ENCODE measurements at regions not wholly inside any gene's neighbourhood (a gene's known extent, or its start where the extent isn't known, plus 50 kb on each side); places are given as distances from the start of the nearest gene placed in this dataset.

GRCh38 chr9:13688223-13688989 is 408.9 kb upstream of the MPDZ start:
- Histone ChIP-seq H3K56ac (ENCODE audit: insufficient read length, low read depth, low read length) (no peak overlapping the region), H3K4ac (ENCODE audit: low read depth, low read length) (no peak overlapping the region), H2AFZ (ENCODE audit: low read length) (no peak overlapping the region), H4K20me1 (ENCODE audit: control insufficient read depth, insufficient read depth, insufficient read length) (no peaks in the 10 kb centered on the region), H2BK12ac (ENCODE audit: insufficient read length, low read depth, low read length) (no peak overlapping the region), H3K79me1 (ENCODE audit: insufficient read depth, low read depth, low read length, poor library complexity, severe bottlenecking) (no peaks in the 10 kb centered on the region), H2AK5ac (ENCODE audit: insufficient read length, low read length) (no peak overlapping the region), H3K27me3 (ENCODE audit: insufficient read depth, low read length) (no peaks in the 10 kb centered on the region), H3T11ph (ENCODE audit: low read length) (no peak overlapping the region), H3K23me2 (ENCODE audit: insufficient read length, low read depth, low read length, poor library complexity, severe bottlenecking) (no peaks in the 10 kb centered on the region), H3K9me3 (ENCODE audit: control insufficient read depth, low read depth, low read length) (no peaks in the 10 kb centered on the region), H4K5ac (ENCODE audit: insufficient read length, low read depth, low read length) (no peak overlapping the region), H2BK20ac (ENCODE audit: low read depth, low read length, poor library complexity, severe bottlenecking) (no peak overlapping the region), H2BK120ac (ENCODE audit: low read depth, low read length, poor library complexity, severe bottlenecking) (no peak overlapping the region), H3K9ac (ENCODE audit: extremely low read depth, insufficient read length, low read length) (no peak overlapping the region), H2BK15ac (ENCODE audit: low read depth, low read length) (no peak overlapping the region), H3K18ac (ENCODE audit: insufficient read length, low read depth, low read length) (no peak overlapping the region), H4K91ac (ENCODE audit: insufficient read length, low read depth, low read length) (no peak overlapping the region), H3K27ac (ENCODE audit: insufficient read length, low read depth, low read length) (peak overlapping the region; percentile 67), H3K14ac (ENCODE audit: insufficient read depth, low read length) (no peak overlapping the region), H4K8ac (replicated peaks; ENCODE audit: insufficient read length, low read depth, low read length) (no peak overlapping the region), H2BK5ac (ENCODE audit: insufficient read length, low read length) (no peak overlapping the region), H3K4me2 (ENCODE audit: insufficient read depth, insufficient read length, low read length) (no peak overlapping the region), H3K23ac (ENCODE audit: insufficient read length, low read depth, low read length) (no peak overlapping the region), H3K4me1 (ENCODE audit: insufficient read depth, low read length) (0 out of 2 replicates have a peak, but pooled peaks cover 4% of the 10 kb centered on the region), H3K79me2 (ENCODE audit: insufficient read depth, low read length) (no peaks in the 10 kb centered on the region)
- no peak for DNase-seq
- no peaks in the 10 kb centered on the region for H3K27me3 Mint-ChIP-seq (ENCODE audit: low read depth)
- no peak overlapping the region for H3K4me3 Mint-ChIP-seq
- no peak for TF ChIP-seq CTCF (conservative IDR thresholded peaks at IDR 0.05)
- peaks cover 20 to 21% of the 10 kb centered on the region in 2 experiments for H3K4me1 Mint-ChIP-seq
- H3K9me3 Mint-ChIP-seq = peaks cover 19 to 32% of the 10 kb centered on the region in 2 experiments; a peak in 4 of 5 replicates
- peaks cover 9 to 27% (median 23%) of the 10 kb centered on the region in 3 experiments; a peak in 6 of 7 replicates for H3K36me3 Mint-ChIP-seq (ENCODE audit: insufficient read depth in 1 of 3, low read depth in 3 of 3)
- no CpG with 5 or more reads among the region's 4 CpGs for WGBS (ENCODE audit: extremely low coverage, insufficient read length, low lambda C conversion rate)
- H3K27ac Mint-ChIP-seq = peak overlapping the region; percentile 76 to 91 (median 80)
